ENCODE measurements at regions not wholly inside any gene's neighbourhood (a gene's known extent, or its start where the extent isn't known, plus 50 kb on each side); places are given as distances from the start of the nearest gene placed in this dataset.

- no peak for TF ChIP-seq ILF3 (IDR thresholded peaks at IDR 0.05; ENCODE audit: borderline replicate concordance)
- TF ChIP-seq E2F8 (IDR thresholded peaks at IDR 0.05; ENCODE audit: low read depth, partially characterized antibody): no peak
- TF ChIP-seq NFE2 (IDR thresholded peaks at IDR 0.05; ENCODE audit: low read depth): no peak
- TF ChIP-seq E2F5 (CRISPR knock-in tag; IDR thresholded peaks at IDR 0.05): no peak
- no peak for TF ChIP-seq ZNF133 (CRISPR knock-in tag; IDR thresholded peaks at IDR 0.05)
- TF ChIP-seq HMGN3 (IDR thresholded peaks at IDR 0.05; ENCODE audit: borderline replicate concordance, extremely low read depth, insufficient read length, low read depth, low read length): no peak
These were observed 106.3 kb downstream of the GC start (continued) for GRCh38 chr4:71677568-71677967.

GRCh38 chr4:71669291-71669690 is 114.6 kb downstream of the GC start:
- ATAC-seq: no peak
- no peak for FAIRE-seq
- Histone ChIP-seq H3K27me3 (ENCODE audit: control insufficient read depth in 2 of 2, insufficient read depth in 2 of 2, low read length in 2 of 2) (no peaks in the 10 kb centered on the region), H3K9me3 (replicated peaks; ENCODE audit: control insufficient read depth, insufficient read depth, low read depth, low read length) (no peaks in the 10 kb centered on the region), H3K9me1 (ENCODE audit: control insufficient read depth, insufficient read depth, low read length) (no peaks in the 10 kb centered on the region), H3K4me1 (replicated peaks in 1 of 2; ENCODE audit: control insufficient read depth in 2 of 2, insufficient read depth in 2 of 2, low read length in 2 of 2) (no peaks in the 10 kb centered on the region), H3K36me3 (ENCODE audit: control insufficient read depth, insufficient read depth, low read length) (no peaks in the 10 kb centered on the region), H3K9ac (ENCODE audit: insufficient read depth in 1 of 2, low read depth in 2 of 2, low read length in 2 of 2) (no peak overlapping the region), H3K4me3 (no peak overlapping the region), H3K79me2 (ENCODE audit: control insufficient read depth, insufficient read depth, low read length) (no peaks in the 10 kb centered on the region), H4K20me1 (replicated peaks; ENCODE audit: control insufficient read depth, insufficient read depth, low read length) (no peaks in the 10 kb centered on the region), H2AFZ (ENCODE audit: low read depth, low read length) (no peak overlapping the region), H3K27ac (ENCODE audit: extremely low read depth, low read depth, low read length) (no peak overlapping the region), H3K4me2 (ENCODE audit: insufficient read depth, low read length) (no peak overlapping the region)
- WGBS (ENCODE audit: insufficient coverage, low coverage, missing lambda C conversion rate): 0% methylated on average over 1 of the region's 1 CpG
- no peak for DNase-seq (ENCODE audit: extremely low read depth in 1 of 4, low spot score in 3 of 4)
- ChIA-PET CTCF (ENCODE audit: low intra/inter-chr PET ratio) (no interaction called here), POLR2A (no interaction called here)
- peak; percentile 43; the same call in 1 of the 2 replicates for TF ChIP-seq ZNF316 (IDR thresholded peaks at IDR 0.05)
- no peak for TF ChIP-seq RBM17 (IDR thresholded peaks at IDR 0.05; ENCODE audit: borderline replicate concordance, low read depth, low read length)
- intact Hi-C loops (cut with micrococcal nuclease) (no loop called here), in situ Hi-C loops (cut with MboI) (no loop called here)
- BruUV-seq (replicated peaks): no TSS peak
